Panc1 (cell line): ENCODE measurements at regions not wholly inside any gene's neighbourhood (a gene's known extent, or its start where the extent isn't known, plus 50 kb on each side); places are given as distances from the start of the nearest gene placed in this dataset.
"Not testable (repeated sequence)": the region's sequence is repeated elsewhere in the genome, so short reads cannot be mapped to it uniquely, and the experiment has no call there.

Source experiments
- ATAC-seq: fragments of 200-7000 bp; cut with Tn5 transposase; 2 replicates; pipeline ENCODE4 v1.9.1; 2020; ENCODE audit warnings: mild to moderate bottlenecking, moderate library complexity
- BruUV-seq: library from RNA; stranded (reverse); fragments of 400-500 nt; replicated peaks from 2 replicates; lab custom pipeline; 2021; lab: Mats Ljungman, UMichigan
- CTCF ChIA-PET: fragments of 300-600 bp; sonication (Branson Sonifier 250); formaldehyde crosslinking; loops from one replicate; lab custom pipeline; 2022; ENCODE audit warnings: antibody characterized with exemption; lab: Charles Lee
- POLR2A ChIA-PET: fragments of 300-600 bp; sonication (Branson Sonifier 250); formaldehyde crosslinking; loops from one replicate; lab custom pipeline; 2022; ENCODE audit warnings: antibody characterized with exemption; lab: Charles Lee
- DNase-seq: peaks from one replicate; pipeline ENCODE4 v3.0.0-alpha.2; 2010; ENCODE audit warnings: low read depth, low spot score
- H3K27ac ChIP-seq: 2 replicates; pipeline ENCODE4 v1.5.1; 2011; ENCODE audit warnings: mild to moderate bottlenecking, low read length, inconsistent platforms
- H3K27me3 ChIP-seq: fragments of 200-500 bp; sonication (Bioruptor generic); 2 replicates; pipeline ENCODE4 v1.6.0; 2014; ENCODE audit warnings: low read length, inconsistent platforms; ENCODE audit not compliant: control insufficient read depth, insufficient read depth
- H3K36me3 ChIP-seq: fragments of 200-500 bp; sonication (Bioruptor generic); 2 replicates; pipeline ENCODE4 v1.5.1; 2014; ENCODE audit warnings: inconsistent platforms, mild to moderate bottlenecking, low read length, moderate library complexity; ENCODE audit not compliant: control insufficient read depth, insufficient read depth
- H3K4me1 ChIP-seq: 2 replicates; pipeline ENCODE4 v1.5.1; 2011; ENCODE audit warnings: inconsistent platforms, mild to moderate bottlenecking, low read length, moderate library complexity; ENCODE audit not compliant: control insufficient read depth, insufficient read depth
- H3K4me3 ChIP-seq, 2 experiments: 2 replicates each; pipeline ENCODE4 v1.5.1; 2011 to 2012; ENCODE audit warnings: low read depth in 2 of 2, low read length in 2 of 2, mild to moderate bottlenecking in 2 of 2, inconsistent platforms in 1 of 2, moderate library complexity in 1 of 2
- H3K9me3 ChIP-seq: fragments of 200-500 bp; sonication (Bioruptor generic); 2 replicates; pipeline ENCODE4 v1.5.1; 2014; ENCODE audit warnings: low read depth, mild to moderate bottlenecking, inconsistent platforms, low read length, moderate library complexity; ENCODE audit not compliant: control insufficient read depth, insufficient read depth
- CTCF ChIP-seq: fragments of 450-650 bp; IDR thresholded peaks from 2 replicates; pipeline ENCODE4 v1.5.1; 2017; ENCODE audit warnings: mild to moderate bottlenecking
- POLR2AphosphoS5 ChIP-seq: IDR thresholded peaks from 2 replicates; pipeline ENCODE4 v1.6.1; 2012; ENCODE audit warnings: mild to moderate bottlenecking, low read depth, low read length, moderate library complexity
- REST ChIP-seq, 2 experiments: IDR thresholded peaks; 2 replicates each; pipeline ENCODE4 v1.6.1; 2011 to 2012; ENCODE audit warnings: low read depth in 2 of 2, control low read depth in 1 of 2, low read length in 1 of 2, mild to moderate bottlenecking in 1 of 2, moderate library complexity in 1 of 2; ENCODE audit not compliant: insufficient read depth in 1 of 2
- SIN3A ChIP-seq: IDR thresholded peaks from 2 replicates; pipeline ENCODE4 v1.6.1; 2012; ENCODE audit warnings: low read depth, mild to moderate bottlenecking, low read length, moderate library complexity, borderline replicate concordance; ENCODE audit not compliant: insufficient read depth
- TCF7L2 ChIP-seq: IDR thresholded peaks from 2 replicates; pipeline ENCODE4 v1.6.1; 2011; ENCODE audit warnings: mild to moderate bottlenecking, low read depth, low read length, inconsistent platforms
- in situ Hi-C: cut with HindIII; loops from 2 replicates; pipeline ENCODE4 v1.10.0; 2016; ENCODE audit warnings: low sequenced_read_pairs, low pct_unique_long_range_greater_than_20kb
- intact Hi-C: fragments of 100-400 bp; cut with micrococcal nuclease; formaldehyde crosslinking; loops from one replicate; pipeline ENCODE4 v1.10.0; 2022; ENCODE audit not compliant: unreplicated experiment

GRCh38 chr1:215028954-215029353 is 53.6 kb upstream of the KCNK2 start:
- H3K36me3 ChIP-seq: no peaks in the 10 kb centered on the region
- no peak for ATAC-seq
- intact Hi-C loops: no loop called here

GRCh38 chr1:215030581-215030980 is 52.0 kb upstream of the KCNK2 start:
- POLR2A ChIA-PET, CTCF ChIA-PET, H3K27ac ChIP-seq, H3K36me3 ChIP-seq, BruUV-seq, H3K4me1 ChIP-seq, intact Hi-C loops, H3K4me3 ChIP-seq, H3K9me3 ChIP-seq, in situ Hi-C loops, ATAC-seq, DNase-seq, H3K27me3 ChIP-seq: not testable (repeated sequence)

More at GRCh38 chr1:215028954-215029353, 53.6 kb upstream of the KCNK2 start:
- Histone ChIP-seq H3K4me1 (no peaks in the 10 kb centered on the region), H3K9me3 (no peaks in the 10 kb centered on the region), H3K27me3 (no peaks in the 10 kb centered on the region), H3K27ac (no peak overlapping the region), H3K4me3 (no peak overlapping the region)
- BruUV-seq: no TSS peak
- in situ Hi-C loops: no loop called here
- TF ChIP-seq SIN3A: no peak
- TF ChIP-seq POLR2AphosphoS5: no peak
- TF ChIP-seq CTCF: no peak
- no peak for TF ChIP-seq REST (IDR thresholded peaks at IDR 0.05; ENCODE audit: insufficient read depth in 1 of 2, low read depth in 2 of 2, low read length in 1 of 2)
- TF ChIP-seq TCF7L2: no peak
- DNase-seq: no peak
- ChIA-PET POLR2A (no interaction called here), CTCF (interaction anchor here (0.6 kb wide), 1 partner anchor 713 kb away, joined by 5 read pairs; no protein-coding TSS in a partner anchor)

GRCh38 chr1:215031392-215031791 is 51.1 kb upstream of the KCNK2 start:
- ChIA-PET CTCF (no interaction called here), POLR2A (no interaction called here)
- H3K36me3 ChIP-seq: no peaks in the 10 kb centered on the region
- no peaks in the 10 kb centered on the region for H3K9me3 ChIP-seq
- no peak for DNase-seq
- no peak for TF ChIP-seq SIN3A
- no peak for TF ChIP-seq POLR2AphosphoS5
- TF ChIP-seq CTCF: no peak
- TF ChIP-seq TCF7L2: no peak
- TF ChIP-seq REST (IDR thresholded peaks at IDR 0.05; ENCODE audit: insufficient read depth in 1 of 2, low read depth in 2 of 2, low read length in 1 of 2): no peak
- no peak for ATAC-seq
- no TSS peak for BruUV-seq
- no peak overlapping the region for H3K4me3 ChIP-seq
- intact Hi-C loops: no loop called here
- in situ Hi-C loops: no loop called here
- no peaks in the 10 kb centered on the region for H3K27me3 ChIP-seq
- H3K27ac ChIP-seq: no peak overlapping the region
- H3K4me1 ChIP-seq: no peaks in the 10 kb centered on the region
